HG02759 (cell line): ENCODE measurements at regions not wholly inside any gene's neighbourhood (a gene's known extent, or its start where the extent isn't known, plus 50 kb on each side); places are given as distances from the start of the nearest gene placed in this dataset.
"Not testable (repeated sequence)": the region's sequence is repeated elsewhere in the genome, so short reads cannot be mapped to it uniquely, and the experiment has no call there.

ENCODE experiments used
- ATAC-seq: cut with Tn5 transposase; IDR thresholded peaks from one replicate; pipeline ENCODE4 v1.9.1; 2021; ENCODE audit warnings: mild to moderate bottlenecking, moderate library complexity; ENCODE audit not compliant: unreplicated experiment

- ATAC-seq = no peak
Measured at GRCh38 chr15:66959875-66960274, 105.5 kb upstream of the SMAD3 start.

GRCh38 chr15:66960519-66960918, 104.9 kb upstream of the SMAD3 start:
- no peak for ATAC-seq

DNA sequence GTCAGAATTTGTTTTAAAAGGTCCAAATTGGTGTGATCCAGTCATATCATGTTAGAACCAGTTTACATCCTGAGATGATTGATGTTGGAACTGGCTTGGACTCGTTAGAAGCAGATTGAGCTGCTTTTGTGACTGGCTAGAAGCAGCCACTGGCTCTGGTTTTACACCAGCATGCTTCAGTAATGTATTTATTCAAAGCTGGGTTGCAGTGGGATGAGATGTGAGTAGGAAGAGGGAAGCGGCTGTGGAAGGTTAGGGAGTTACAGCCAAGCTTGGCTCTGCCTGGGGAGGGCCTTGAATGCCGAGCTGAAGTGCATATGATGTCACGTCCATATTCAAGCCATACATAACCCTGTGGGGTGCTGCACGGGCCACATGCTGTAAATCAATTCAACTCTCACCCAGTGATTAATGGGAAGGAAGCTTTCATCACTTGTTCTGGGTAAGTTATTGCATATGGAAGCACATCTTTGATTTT, 104.0 kb upstream of the SMAD3 start:
- ATAC-seq = no peak

DNA sequence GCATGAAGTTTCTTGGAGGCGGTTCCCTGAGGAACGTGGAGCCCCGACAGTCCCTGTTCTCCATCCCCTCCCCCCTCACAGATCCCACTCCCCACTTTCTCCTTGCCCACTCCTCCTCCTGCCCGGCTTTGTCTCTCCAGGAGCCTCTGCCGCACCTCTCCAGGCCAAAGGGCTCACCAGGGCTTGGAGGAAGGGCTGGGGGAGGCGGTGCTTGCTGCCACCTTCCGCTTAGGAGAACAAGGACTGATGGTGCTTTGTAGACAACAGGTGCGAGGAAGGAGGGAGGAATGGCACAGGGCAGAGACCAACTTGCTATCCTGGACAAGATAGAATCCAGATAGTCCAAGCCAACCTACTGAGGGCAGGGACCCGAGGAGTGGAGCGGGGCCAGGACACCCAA, 103.5 kb upstream of the SMAD3 start:
- ATAC-seq = no peak

GRCh38 chr15:66962522-66962921, 102.9 kb upstream of the SMAD3 start:
- no peak for ATAC-seq

GRCh38 chr15:66963084-66963483, 102.3 kb upstream of the SMAD3 start:
- no peak for ATAC-seq

DNA sequence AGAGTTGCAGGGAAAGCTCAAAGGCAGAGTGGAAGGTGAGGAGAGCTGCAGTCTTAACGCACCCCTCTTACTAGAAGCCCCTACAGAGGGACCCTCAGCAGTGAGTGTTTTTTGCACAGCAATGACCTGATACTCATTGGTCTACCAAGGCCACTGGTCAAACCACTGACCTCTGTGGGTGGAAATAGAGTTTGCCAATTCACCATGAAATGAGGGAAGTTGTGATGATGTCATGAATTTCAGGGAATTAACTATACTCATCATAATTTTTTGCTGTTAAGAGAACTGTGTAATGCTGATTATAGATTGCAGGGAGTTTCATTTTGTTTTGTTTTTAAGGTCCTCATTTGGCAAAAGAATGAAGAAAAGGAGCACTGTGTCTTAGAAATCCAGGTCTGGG, 101.7 kb upstream of the SMAD3 start:
- ATAC-seq = no peak

GRCh38 chr15:66964111-66964738, 101.2 kb upstream of the SMAD3 start:
- ATAC-seq = no peak

DNA sequence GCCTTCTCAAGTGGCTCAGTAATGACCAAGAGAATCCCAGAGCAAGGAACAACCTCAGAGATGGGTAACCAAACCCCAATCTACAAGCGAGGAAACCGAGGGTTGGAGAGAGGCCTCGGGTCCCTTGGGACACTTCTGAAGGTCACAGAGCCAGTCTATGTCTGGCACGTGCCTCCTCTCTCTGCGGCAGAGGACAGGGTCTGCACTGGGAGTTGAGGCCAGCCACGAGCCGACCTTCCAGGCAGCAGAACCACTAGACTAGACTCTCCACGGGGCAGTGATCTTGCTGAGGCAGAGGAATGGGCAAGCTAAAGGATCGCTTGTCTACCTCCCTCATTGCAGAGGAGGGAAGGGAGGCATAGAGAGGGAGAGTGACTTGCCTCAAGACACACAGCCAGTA, 100.6 kb upstream of the SMAD3 start:
- no peak for ATAC-seq

DNA sequence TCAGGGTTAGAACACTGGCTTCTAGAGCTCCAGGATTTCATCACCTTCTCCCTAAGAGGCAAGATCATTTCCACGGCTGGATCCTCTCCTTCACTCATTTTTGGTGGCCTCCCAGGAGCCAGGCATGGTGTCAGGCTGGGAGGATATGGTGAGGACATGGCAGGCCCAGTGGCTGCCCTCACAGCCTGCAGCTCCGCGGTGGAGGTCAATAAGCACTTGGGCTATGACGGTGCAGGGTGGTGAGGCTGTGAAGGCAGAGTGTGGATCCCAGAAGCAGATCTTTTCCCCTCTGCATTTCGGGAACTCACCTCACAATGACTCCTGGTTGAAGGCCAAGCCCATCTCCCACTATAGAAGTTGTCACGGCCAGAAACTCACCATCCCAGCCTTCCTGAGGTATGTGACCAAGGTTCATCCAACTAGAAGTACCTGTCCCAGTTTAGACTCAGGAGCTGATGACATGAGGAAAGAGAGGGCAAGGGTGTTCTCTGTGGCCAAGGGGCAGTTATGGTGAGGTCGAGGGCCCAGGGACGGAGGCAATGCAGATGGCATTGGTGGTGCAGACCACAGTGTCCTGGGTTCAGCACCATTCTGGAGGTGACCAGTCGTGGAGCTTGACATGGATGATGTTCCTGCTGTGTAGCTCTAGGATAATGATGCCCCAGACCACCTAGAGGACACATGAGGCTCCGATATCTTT, 100.1 kb upstream of the SMAD3 start:
- ATAC-seq = no peak

DNA sequence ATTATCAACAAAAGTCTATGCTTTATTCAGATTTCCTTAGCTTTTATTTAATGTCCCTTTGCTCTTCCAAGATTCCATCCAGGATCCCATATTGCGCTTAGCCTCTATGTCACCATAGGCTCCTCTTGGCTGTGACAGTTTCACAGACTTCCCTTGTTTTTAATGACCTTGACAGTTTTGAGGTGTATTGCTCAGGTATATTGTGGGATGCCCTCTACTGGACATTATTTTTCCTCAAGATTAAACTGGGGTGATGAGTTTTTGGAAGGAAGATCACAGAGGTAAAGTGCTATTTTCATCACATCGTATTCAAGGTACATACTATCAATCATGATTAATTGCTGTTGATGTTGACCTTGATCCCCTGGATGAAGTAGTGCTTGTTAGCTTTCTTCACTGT, 99.1 kb upstream of the SMAD3 start:
- ATAC-seq = no peak

DNA sequence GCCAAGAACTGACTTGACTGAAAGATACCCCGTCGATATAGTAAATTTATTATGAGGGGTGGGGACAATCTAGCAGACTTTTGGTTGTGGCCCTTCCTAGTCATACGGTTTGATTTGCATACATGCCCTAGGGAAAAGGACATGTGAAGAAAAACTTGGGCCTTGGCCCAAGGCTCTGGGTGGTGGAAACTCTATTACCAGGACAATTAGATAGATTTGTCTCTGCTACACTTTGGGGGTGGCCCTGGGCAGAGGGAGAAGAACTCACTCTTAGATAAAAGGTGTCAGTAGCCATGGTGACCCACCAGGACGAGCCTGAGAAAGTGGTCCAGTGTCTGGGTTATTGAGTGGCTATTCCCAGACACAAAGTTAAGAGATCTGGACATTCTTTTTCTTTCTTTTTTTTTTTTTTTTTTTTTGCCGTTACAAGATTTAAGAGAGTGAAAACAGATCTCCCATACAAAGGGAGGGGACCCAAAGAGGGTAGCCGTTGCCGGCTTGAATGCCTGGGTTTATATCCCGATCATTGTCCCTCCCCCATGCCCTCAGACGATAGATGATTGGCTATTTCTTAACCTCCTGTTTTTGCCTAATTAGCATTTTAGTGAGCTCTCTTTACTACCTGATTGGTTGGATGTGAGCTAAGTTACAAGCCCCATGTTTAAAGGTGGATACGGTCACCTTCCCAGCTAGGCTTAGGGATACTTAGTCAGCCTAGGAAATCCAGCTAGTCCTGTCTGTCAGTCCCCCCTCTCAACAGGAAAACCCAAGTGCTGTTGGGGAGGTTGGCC, 96.4 kb upstream of the SMAD3 start:
- no peak for ATAC-seq

DNA sequence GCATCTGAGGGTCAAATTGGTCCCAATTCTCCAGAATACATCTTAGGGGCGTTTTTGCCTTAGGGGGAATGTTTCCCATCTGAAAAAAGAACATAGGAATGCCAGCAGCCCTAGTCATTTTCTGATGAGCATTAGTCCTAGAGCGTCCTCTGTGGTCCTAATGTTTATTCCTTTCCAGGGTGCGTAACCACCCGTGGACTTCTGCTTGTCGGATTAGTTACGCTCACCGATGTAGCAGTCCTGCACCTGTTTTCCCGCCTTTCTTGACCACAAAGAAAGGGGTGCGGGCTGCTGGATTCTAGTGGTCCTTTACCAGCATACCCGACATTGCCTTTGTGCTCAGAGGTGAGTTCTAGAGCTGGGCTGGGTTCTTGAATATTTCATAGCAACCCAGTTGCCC, 91.3 kb upstream of the SMAD3 start:
- ATAC-seq = not testable (repeated sequence)

DNA sequence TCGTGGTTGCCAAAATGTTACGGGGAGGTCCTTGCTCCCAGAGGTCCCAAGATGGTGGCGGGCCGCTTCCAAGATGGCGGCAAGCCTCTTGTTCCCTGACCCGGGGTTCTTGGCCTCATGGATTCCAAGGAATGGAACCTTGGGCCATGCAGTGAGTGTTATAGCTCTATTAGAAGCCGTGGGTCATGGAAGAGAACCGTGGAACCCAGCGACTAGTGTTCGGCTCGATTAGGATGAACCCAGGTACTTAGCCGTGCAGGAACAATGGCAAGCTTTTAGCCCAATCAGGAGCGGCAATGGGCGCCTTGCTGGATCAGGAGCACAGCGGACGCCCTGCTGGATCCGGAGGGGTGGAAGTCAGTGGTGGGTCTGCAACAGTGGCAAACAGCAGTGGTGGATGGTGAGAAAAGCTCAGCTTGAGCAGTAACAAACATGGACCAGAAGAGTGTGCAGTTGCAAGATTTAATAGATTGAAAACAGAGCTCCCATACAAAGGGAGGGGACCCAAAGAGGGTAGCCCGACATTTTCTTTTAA, 89.2 kb upstream of the SMAD3 start:
- not testable (repeated sequence) for ATAC-seq

GRCh38 chr15:66980326-66980725, 85.1 kb upstream of the SMAD3 start:
- not testable (repeated sequence) for ATAC-seq

DNA sequence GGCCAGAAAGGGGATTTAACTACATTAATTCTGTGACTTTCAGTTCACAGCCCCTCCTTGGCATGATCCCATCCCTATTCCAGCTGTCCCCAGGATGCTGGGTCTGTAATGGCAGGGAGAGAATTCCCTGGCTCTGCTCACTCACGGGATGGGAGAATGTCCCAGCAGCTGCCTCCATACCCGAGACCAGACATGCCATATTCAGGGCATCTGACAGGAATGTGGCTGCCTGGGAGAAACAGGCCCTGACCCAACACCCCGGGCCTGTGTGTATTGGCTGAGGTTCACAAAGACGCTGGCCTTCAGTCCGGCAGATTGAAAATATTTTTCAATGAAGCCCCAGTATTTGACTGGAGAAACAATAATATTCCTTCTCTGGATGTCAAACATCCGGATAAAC, 83.6 kb upstream of the SMAD3 start:
- no peak for ATAC-seq

DNA sequence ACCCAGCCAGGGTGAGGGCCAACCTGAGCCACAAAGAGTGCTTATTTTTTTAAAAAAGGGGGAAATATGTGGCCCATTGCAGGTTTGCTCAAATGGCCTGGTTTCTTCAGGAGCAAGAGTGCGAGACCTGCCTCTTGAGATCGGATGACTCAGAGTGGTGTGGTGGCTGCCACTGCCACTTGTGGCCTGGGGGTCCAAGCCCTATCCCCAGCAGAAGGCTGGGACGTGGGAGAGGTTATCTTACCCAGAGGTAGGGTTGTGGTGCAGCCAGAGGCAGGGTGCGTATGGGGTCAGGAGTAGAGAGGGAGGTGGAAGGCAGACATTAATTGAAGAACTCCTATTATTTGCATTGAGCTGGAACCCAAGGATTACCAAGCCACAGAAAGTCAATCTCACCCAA, 83.2 kb upstream of the SMAD3 start:
- no peak for ATAC-seq

- ATAC-seq = no peak
Measured at GRCh38 chr15:66982816-66983215, 82.6 kb upstream of the SMAD3 start.

- no peak for ATAC-seq
Measured at GRCh38 chr15:66985653-66986052, 79.7 kb upstream of the SMAD3 start.

DNA sequence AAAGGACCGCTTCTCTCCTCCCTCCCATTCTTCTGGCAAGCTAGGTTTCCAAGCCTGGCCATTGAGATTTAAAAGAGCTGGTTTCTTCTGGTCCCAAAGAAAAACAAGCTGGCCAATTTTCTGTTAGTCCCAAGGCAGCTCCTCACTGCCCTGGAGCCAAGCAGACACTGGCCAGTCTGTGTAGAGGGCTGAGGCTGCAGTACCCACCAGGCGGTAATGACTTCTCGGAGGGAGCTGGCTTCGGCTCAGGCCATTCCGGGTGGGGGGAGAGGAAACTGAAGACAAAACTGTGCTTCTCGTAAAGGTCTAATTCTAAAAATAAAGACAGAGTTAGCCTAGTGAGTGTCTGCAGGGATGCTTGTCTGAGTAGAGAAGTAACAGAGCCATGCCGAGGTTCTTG, 78.5 kb upstream of the SMAD3 start:
- no peak for ATAC-seq

- no peak for ATAC-seq
Measured at GRCh38 chr15:66993090-66993489, 72.3 kb upstream of the SMAD3 start.
